ENCODE measurements at regions not wholly inside any gene's neighbourhood (a gene's known extent, or its start where the extent isn't known, plus 50 kb on each side); places are given as distances from the start of the nearest gene placed in this dataset.

GRCh38 chr14:42673963-42674362 lies 1067.3 kb downstream of the LRFN5 start:
- no peak for DNase-seq

- DNase-seq = no peak
These were observed 1065.0 kb downstream of the LRFN5 start for GRCh38 chr14:42671636-42672035.

- no peak for DNase-seq
These were observed 1058.4 kb downstream of the LRFN5 start for GRCh38 chr14:42665083-42665482.

GRCh38 chr14:42664190-42664589 lies 1057.5 kb downstream of the LRFN5 start:
- DNase-seq = no peak

- no peak for DNase-seq
These were observed 1048.0 kb downstream of the LRFN5 start for GRCh38 chr14:42654707-42655106.

GRCh38 chr14:42642787-42643186 lies 1036.1 kb downstream of the LRFN5 start:
- no peak for DNase-seq

GRCh38 chr14:42633504-42634095 lies 1026.9 kb downstream of the LRFN5 start:
- DNase-seq = no peak

- DNase-seq = no peak
These were observed 1022.9 kb downstream of the LRFN5 start for GRCh38 chr14:42629553-42629952.

- DNase-seq = no peak
These were observed 1021.9 kb downstream of the LRFN5 start for GRCh38 chr14:42628602-42629001.

GRCh38 chr14:42626986-42627385 lies 1020.3 kb downstream of the LRFN5 start:
- DNase-seq = no peak

- no peak for DNase-seq
These were observed 1018.5 kb downstream of the LRFN5 start for GRCh38 chr14:42624980-42625761.

GRCh38 chr14:42617005-42617404 lies 1010.3 kb downstream of the LRFN5 start:
- no peak for DNase-seq

GRCh38 chr14:42606839-42607238 lies 1000.2 kb downstream of the LRFN5 start:
- no peak for DNase-seq

- DNase-seq = no peak
These were observed 995.7 kb downstream of the LRFN5 start for GRCh38 chr14:42602336-42602845.

- DNase-seq = no peak
These were observed 965.4 kb downstream of the LRFN5 start for GRCh38 chr14:42572032-42572431.

GRCh38 chr14:42569227-42569626 lies 962.6 kb downstream of the LRFN5 start:
- no peak for DNase-seq

GRCh38 chr14:42565556-42565955 lies 958.9 kb downstream of the LRFN5 start:
- no peak for DNase-seq

GRCh38 chr14:42563313-42563712 lies 956.6 kb downstream of the LRFN5 start:
- no peak for DNase-seq

- DNase-seq = no peak
These were observed 949.9 kb downstream of the LRFN5 start for GRCh38 chr14:42556551-42556950.

GRCh38 chr14:42555365-42555764 lies 948.7 kb downstream of the LRFN5 start:
- no peak for DNase-seq

- DNase-seq = no peak
These were observed 947.4 kb downstream of the LRFN5 start for GRCh38 chr14:42554091-42554490.

GRCh38 chr14:42550310-42550709 lies 943.6 kb downstream of the LRFN5 start:
- DNase-seq = no peak

- no peak for DNase-seq
These were observed 941.7 kb downstream of the LRFN5 start for GRCh38 chr14:42548349-42548748.

GRCh38 chr14:42545636-42546035 lies 939.0 kb downstream of the LRFN5 start:
- DNase-seq = no peak
